NB4 (cell line): ENCODE measurements at regions not wholly inside any gene's neighbourhood (a gene's known extent, or its start where the extent isn't known, plus 50 kb on each side); places are given as distances from the start of the nearest gene placed in this dataset.
"Not testable (repeated sequence)": the region's sequence is repeated elsewhere in the genome, so short reads cannot be mapped to it uniquely, and the experiment has no call there.

Source experiments
- DNase-seq: peaks from one replicate; pipeline ENCODE4 v3.0.0; 2010; ENCODE audit warnings: low read depth
- H3K4me3 ChIP-seq: one replicate; pipeline ENCODE4 v1.5.1; 2011; ENCODE audit warnings: mild to moderate bottlenecking, low read depth, low read length, moderate library complexity
- CTCF ChIP-seq: IDR thresholded peaks from one replicate; pipeline ENCODE4 v1.5.1; 2012; ENCODE audit warnings: low read depth, low read length
- MAX ChIP-seq: IDR thresholded peaks from 2 replicates; pipeline ENCODE4 v1.6.1; 2011; ENCODE audit warnings: low read depth, low read length
- MYC ChIP-seq: IDR thresholded peaks from 2 replicates; pipeline ENCODE4 v1.6.1; 2011; ENCODE audit warnings: low read depth, low read length
- POLR2A ChIP-seq: IDR thresholded peaks from 2 replicates; pipeline ENCODE4 v1.6.1; 2011; ENCODE audit warnings: mild to moderate bottlenecking; ENCODE audit not compliant: insufficient read length; ENCODE audit errors: extremely low read depth

GRCh38 chr1:73842436-73842835, 355.5 kb downstream of the LRRIQ3 start:
- DNase-seq, result no peak
- H3K4me3 ChIP-seq, result no peak overlapping the region
- TF ChIP-seq CTCF, result no peak
- TF ChIP-seq MYC, result no peak
- TF ChIP-seq MAX, result no peak
- TF ChIP-seq POLR2A, result no peak

DNA sequence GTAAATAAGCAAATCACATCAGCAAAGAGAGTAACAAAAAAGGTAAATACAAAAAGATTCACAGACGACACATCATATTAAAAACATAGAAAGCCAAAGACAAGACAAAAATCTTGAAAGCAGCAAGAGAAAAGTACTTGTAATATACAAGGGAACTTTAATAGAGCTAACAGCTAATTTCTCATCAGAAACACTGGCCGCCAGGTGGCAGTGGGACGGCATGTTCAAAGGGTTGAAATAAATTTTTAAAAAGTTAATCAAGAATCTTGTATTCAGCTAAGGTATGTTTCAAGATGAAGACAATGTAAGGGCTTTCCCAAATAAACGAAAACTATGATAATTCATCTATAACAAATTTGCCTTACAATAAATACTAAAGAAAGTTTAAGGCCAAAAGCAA, 358.1 kb downstream of the LRRIQ3 start:
- DNase-seq, result peak; percentile 32
- no peak overlapping the region for H3K4me3 ChIP-seq
- peak; percentile 45 for TF ChIP-seq CTCF
- TF ChIP-seq MYC, result no peak
- no peak for TF ChIP-seq MAX
- TF ChIP-seq POLR2A, result no peak

GRCh38 chr1:73832276-73833181, 365.4 kb downstream of the LRRIQ3 start:
- no peak for TF ChIP-seq POLR2A
- no peak for TF ChIP-seq MAX
- TF ChIP-seq CTCF, result no peak
- H3K4me3 ChIP-seq, result no peak overlapping the region

GRCh38 chr1:73827283-73827682, 370.7 kb downstream of the LRRIQ3 start:
- DNase-seq, H3K4me3 ChIP-seq: not testable (repeated sequence)

More at GRCh38 chr1:73832276-73833181, 365.4 kb downstream of the LRRIQ3 start:
- DNase-seq, result no peak

- DNase-seq, result no peak
- no peak overlapping the region for H3K4me3 ChIP-seq
- no peak for TF ChIP-seq POLR2A
- TF ChIP-seq MAX, result no peak
Measured at GRCh38 chr1:73824065-73824464, 373.9 kb downstream of the LRRIQ3 start.

DNA sequence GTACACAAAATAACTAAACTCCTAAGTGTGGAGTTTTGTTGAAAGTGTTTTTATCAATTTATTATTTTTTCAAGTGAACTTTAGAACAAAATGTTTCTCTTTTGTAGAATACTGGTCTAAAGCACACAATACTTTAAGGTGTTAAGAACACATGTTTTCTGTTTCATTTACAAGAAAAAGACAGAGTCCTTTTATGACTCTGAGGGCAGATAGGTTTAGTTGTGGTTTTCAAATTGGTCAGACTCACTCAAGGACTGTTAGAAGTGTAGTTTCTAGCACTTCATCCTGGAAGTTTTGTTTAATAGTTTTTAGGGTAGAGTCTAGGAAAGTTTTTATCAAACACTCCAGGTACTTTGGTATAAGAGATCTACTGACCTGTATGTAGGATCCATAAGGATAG, 376.5 kb downstream of the LRRIQ3 start:
- H3K4me3 ChIP-seq, result no peak overlapping the region
- no peak for DNase-seq
- no peak for TF ChIP-seq MYC
- TF ChIP-seq POLR2A, result no peak
- TF ChIP-seq CTCF, result no peak
- no peak for TF ChIP-seq MAX
